HepG2 (cell line): ENCODE measurements at regions not wholly inside any gene's neighbourhood (a gene's known extent, or its start where the extent isn't known, plus 50 kb on each side); places are given as distances from the start of the nearest gene placed in this dataset.

Experiments
- ATAC-seq: fragments of 200-7000 bp; cut with Tn5 transposase; 3 replicates; pipeline ENCODE4 v1.9.1; 2020; ENCODE audit warnings: mild to moderate bottlenecking, moderate library complexity
- BruUV-seq: library from RNA; stranded (reverse); fragments of 400-500 nt; replicated peaks from 2 replicates; lab custom pipeline; 2021; lab: Mats Ljungman, UMichigan
- CTCF ChIA-PET: fragments of 300-600 bp; formaldehyde crosslinking; extraction: SDS; loops from one replicate; lab custom pipeline; 2021; ENCODE audit warnings: low total read pairs, inconsistent platforms, low intra/inter-chr PET ratio; lab: Yijun Ruan, JAX
- POLR2A ChIA-PET: fragments of 350-600 bp; sonication (Branson Sonifier 250); formaldehyde crosslinking; loops from one replicate; lab custom pipeline; 2020; ENCODE audit warnings: antibody characterized with exemption, inconsistent platforms; lab: Yijun Ruan, JAX
- DNase-seq: peaks from one replicate; pipeline ENCODE4 v3.0.0-alpha.2; 2015; ENCODE audit warnings: low spot score
- FAIRE-seq: peaks from 3 replicates; lab custom pipeline; 2011; peaks lifted over from hg19 to GRCh38; lab: Jason Lieb, UNC
- H2AFZ ChIP-seq: one replicate; pipeline ENCODE4 v1.6.1; 2011; ENCODE audit warnings: low read length, inconsistent platforms
- H3K27ac ChIP-seq: fragments of 300-600 bp; 3 replicates; pipeline ENCODE4 v1.8.0; 2011; ENCODE audit warnings: mixed run types, mild to moderate bottlenecking, mixed read lengths, low read length, inconsistent platforms; ENCODE audit not compliant: insufficient read depth; ENCODE audit errors: extremely low read length
- H3K27me3 ChIP-seq, 2 experiments: fragments of 200-600 bp in 1 of 2; 2 replicates in 1 of 2; 3 replicates in 1 of 2; pipeline versions ENCODE4 v1.6.0 to v1.8.0; 2011; ENCODE audit warnings: low read length in 2 of 2, mild to moderate bottlenecking in 2 of 2, moderate library complexity in 2 of 2, inconsistent platforms in 1 of 2; ENCODE audit not compliant: insufficient read depth in 2 of 2, control insufficient read depth in 1 of 2
- H3K36me3 ChIP-seq, 2 experiments: fragments of 200-600 bp in 1 of 2; replicated peaks in 1 of 2; 2 replicates in 1 of 2; 3 replicates in 1 of 2; pipeline versions ENCODE4 v1.5.1 to v1.8.0; 2011; ENCODE audit warnings: low read length in 2 of 2, inconsistent platforms in 1 of 2; ENCODE audit not compliant: insufficient read depth in 2 of 2, control insufficient read depth in 1 of 2
- H3K4me1 ChIP-seq: 2 replicates; pipeline ENCODE4 v1.5.1; 2012; ENCODE audit warnings: low read length, inconsistent platforms; ENCODE audit not compliant: insufficient read depth
- H3K4me2 ChIP-seq: 2 replicates; pipeline ENCODE4 v1.6.0; 2011; ENCODE audit warnings: low read depth, low read length, inconsistent platforms
- H3K4me3 ChIP-seq, 3 experiments: fragments of 200-600 bp in 1 of 3; sonication (generic), shearing (Covaris generic) in 1 of 3; replicated peaks in 1 of 3; 2 replicates each; pipeline ENCODE4 v1.5.1; 2011 to 2016; ENCODE audit warnings: low read length in 3 of 3, inconsistent platforms in 2 of 3, low read depth in 2 of 3, mild to moderate bottlenecking in 2 of 3, control low read depth in 1 of 3, mixed read lengths in 1 of 3; ENCODE audit not compliant: insufficient read depth in 1 of 3
- H3K79me2 ChIP-seq: one replicate; pipeline ENCODE4 v1.6.1; 2011; ENCODE audit warnings: low read length, inconsistent platforms; ENCODE audit not compliant: insufficient read depth
- H3K9ac ChIP-seq: 2 replicates; pipeline ENCODE4 v1.6.0; 2011; ENCODE audit warnings: mild to moderate bottlenecking, low read depth, low read length, inconsistent platforms; ENCODE audit not compliant: insufficient read depth
- H3K9me3 ChIP-seq: 2 replicates; pipeline ENCODE4 v1.5.1; 2012; ENCODE audit warnings: mild to moderate bottlenecking, low read length
- H4K20me1 ChIP-seq: 2 replicates; pipeline ENCODE4 v1.6.0; 2011; ENCODE audit warnings: inconsistent platforms, mild to moderate bottlenecking, low read length, moderate library complexity; ENCODE audit not compliant: insufficient read depth
- NFKBIZ ChIP-seq: IDR thresholded peaks from 2 replicates; pipeline ENCODE4 v1.6.1; 2018; ENCODE audit warnings: missing genetic modification reagents, missing compliant biosample characterization
- POLR2AphosphoS5 ChIP-seq: IDR thresholded peaks from 2 replicates; pipeline ENCODE4 v1.6.1; 2012; ENCODE audit warnings: low read depth, low read length
- ZKSCAN1 ChIP-seq: fragments of 150-350 bp; IDR thresholded peaks from 2 replicates; pipeline ENCODE4 v1.6.1; 2014; ENCODE audit warnings: low read length
- ZNF282 ChIP-seq: fragments of 450-650 bp; IDR thresholded peaks from 2 replicates; pipeline ENCODE4 v1.6.1; 2018; ENCODE audit not compliant: partially characterized antibody
- ZNF432 ChIP-seq: sonication (generic); formaldehyde crosslinking; IDR thresholded peaks from 2 replicates; pipeline ENCODE4 v1.5.0; 2020; ENCODE audit warnings: missing genetic modification reagents, mild to moderate bottlenecking, borderline replicate concordance
- ZNF644 ChIP-seq: IDR thresholded peaks from 2 replicates; pipeline ENCODE4 v1.6.1; 2016; ENCODE audit warnings: low read depth
- WGBS: methylation state at CpG from one replicate; pipeline ENCODE4 v1.1.6; 2017; ENCODE audit warnings: low lambda C conversion rate; 5-methylcytosine and 5-hydroxymethylcytosine counted together
- in situ Hi-C: cut with HindIII; loops from 2 replicates; pipeline ENCODE4 v1.10.0; 2017; ENCODE audit warnings: low pct_unique_long_range_greater_than_20kb; ENCODE audit not compliant: extremely low pct_ligation_motif_present
- intact Hi-C: fragments of 100-400 bp; cut with micrococcal nuclease; formaldehyde crosslinking; loops from one replicate; pipeline ENCODE4 v1.10.0; 2022; ENCODE audit not compliant: unreplicated experiment
- TF ChIP-seq, protein P1 (sequence below), 2 experiments: sonication (generic) in 1 of 2; formaldehyde crosslinking in 1 of 2; IDR thresholded peaks; 2 replicates each; pipeline versions ENCODE4 v1.4.0 to v1.6.1; 2016 to 2020; ENCODE audit warnings: borderline replicate concordance in 1 of 2, low read depth in 1 of 2, mild to moderate bottlenecking in 1 of 2, missing genetic modification reagents in 1 of 2
- TF ChIP-seq, protein P2 (sequence below): IDR thresholded peaks from 2 replicates; pipeline ENCODE4 v1.6.1; 2012; ENCODE audit warnings: low read depth, low read length, improper control_type of control experiment
- TF ChIP-seq, protein P3 (sequence below): sonication (generic); formaldehyde crosslinking; IDR thresholded peaks from 2 replicates; pipeline ENCODE4 v1.5.1; 2020; ENCODE audit warnings: missing genetic modification reagents, mild to moderate bottlenecking, borderline replicate concordance

DNA sequence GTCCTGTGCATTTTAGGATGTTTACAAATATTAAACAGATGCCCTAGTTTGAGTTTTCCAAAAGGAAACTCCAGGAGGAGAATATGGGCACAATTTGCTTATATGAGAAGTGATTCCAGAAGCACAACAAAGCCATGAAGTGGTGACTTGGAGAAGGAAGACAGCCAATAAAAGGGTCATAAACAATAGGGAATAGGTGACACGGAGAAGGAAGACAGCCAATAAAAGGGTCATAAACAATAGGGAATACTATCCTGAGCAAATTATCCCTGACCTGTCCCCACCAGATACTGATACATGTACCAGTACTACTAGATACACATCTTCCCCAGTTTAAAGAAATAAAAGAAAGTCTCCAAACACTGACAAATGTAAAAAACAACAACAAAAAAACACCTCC is 663.6 kb downstream of the GBE1 start:
- TF ChIP-seq NFKBIZ (CRISPR knock-in tag) (no peak), ZKSCAN1 (no peak), POLR2AphosphoS5 (no peak), ZNF644 (no peak), ZNF432 (CRISPR knock-in tag) (no peak), ZNF282 (no peak)
- TF ChIP-seq, protein P1, sequence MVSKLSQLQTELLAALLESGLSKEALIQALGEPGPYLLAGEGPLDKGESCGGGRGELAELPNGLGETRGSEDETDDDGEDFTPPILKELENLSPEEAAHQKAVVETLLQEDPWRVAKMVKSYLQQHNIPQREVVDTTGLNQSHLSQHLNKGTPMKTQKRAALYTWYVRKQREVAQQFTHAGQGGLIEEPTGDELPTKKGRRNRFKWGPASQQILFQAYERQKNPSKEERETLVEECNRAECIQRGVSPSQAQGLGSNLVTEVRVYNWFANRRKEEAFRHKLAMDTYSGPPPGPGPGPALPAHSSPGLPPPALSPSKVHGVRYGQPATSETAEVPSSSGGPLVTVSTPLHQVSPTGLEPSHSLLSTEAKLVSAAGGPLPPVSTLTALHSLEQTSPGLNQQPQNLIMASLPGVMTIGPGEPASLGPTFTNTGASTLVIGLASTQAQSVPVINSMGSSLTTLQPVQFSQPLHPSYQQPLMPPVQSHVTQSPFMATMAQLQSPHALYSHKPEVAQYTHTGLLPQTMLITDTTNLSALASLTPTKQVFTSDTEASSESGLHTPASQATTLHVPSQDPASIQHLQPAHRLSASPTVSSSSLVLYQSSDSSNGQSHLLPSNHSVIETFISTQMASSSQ (IDR thresholded peaks at IDR 0.05; ENCODE audit: low read depth), result no peak
- TF ChIP-seq, protein P1 (CRISPR knock-in tag; IDR thresholded peaks at IDR 0.05; ENCODE audit: borderline replicate concordance), result no peak
- TF ChIP-seq, protein P2, sequence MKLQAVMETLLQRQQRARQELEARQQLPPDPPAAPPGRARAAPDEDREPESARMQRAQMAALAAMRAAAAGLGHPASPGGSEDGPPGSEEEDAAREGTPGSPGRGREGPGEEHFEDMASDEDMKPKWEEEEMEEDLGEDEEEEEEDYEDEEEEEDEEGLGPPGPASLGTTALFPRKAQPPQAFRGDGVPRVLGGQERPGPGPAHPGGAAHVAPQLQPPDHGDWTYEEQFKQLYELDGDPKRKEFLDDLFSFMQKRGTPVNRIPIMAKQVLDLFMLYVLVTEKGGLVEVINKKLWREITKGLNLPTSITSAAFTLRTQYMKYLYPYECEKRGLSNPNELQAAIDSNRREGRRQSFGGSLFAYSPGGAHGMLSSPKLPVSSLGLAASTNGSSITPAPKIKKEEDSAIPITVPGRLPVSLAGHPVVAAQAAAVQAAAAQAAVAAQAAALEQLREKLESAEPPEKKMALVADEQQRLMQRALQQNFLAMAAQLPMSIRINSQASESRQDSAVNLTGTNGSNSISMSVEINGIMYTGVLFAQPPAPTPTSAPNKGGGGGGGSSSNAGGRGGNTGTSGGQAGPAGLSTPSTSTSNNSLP, result no peak
- TF ChIP-seq, protein P3, sequence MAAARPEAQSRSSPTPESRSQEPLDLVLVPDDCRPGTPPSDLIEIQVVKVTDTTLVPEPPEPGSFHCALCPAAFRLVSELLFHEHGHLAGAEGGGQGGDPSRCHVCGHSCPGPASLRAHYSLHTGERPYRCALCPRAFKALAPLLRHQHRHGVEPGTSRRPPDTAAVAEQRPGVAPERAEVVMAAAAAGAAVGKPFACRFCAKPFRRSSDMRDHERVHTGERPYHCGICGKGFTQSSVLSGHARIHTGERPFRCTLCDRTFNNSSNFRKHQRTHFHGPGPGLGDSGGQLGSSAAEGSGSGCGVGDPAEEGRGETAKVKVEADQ (CRISPR knock-in tag), result no peak
- TF ChIP-seq, all 625 proteins: peak for 0
- Histone ChIP-seq H3K79me2 (no peaks in the 10 kb centered on the region), H3K27me3 (no peaks in the 10 kb centered on the region), H3K9ac (no peak overlapping the region), H4K20me1 (no peaks in the 10 kb centered on the region), H3K4me2 (no peak overlapping the region), H3K27ac (no peak overlapping the region), H3K36me3 (no peaks in the 10 kb centered on the region), H3K4me3 (no peak overlapping the region), H2AFZ (no peak overlapping the region), H3K9me3 (no peaks in the 10 kb centered on the region), H3K4me1 (no peaks in the 10 kb centered on the region)
- no TSS peak for BruUV-seq
- 86% methylated on average over 1 of the region's 1 CpG for WGBS
- CTCF ChIA-PET, result no interaction called here
- no peak for ATAC-seq
- POLR2A ChIA-PET, result no interaction called here
- FAIRE-seq, result no peak
- no peak for DNase-seq
- intact Hi-C loops, result no loop called here
- in situ Hi-C loops, result no loop called here
